CD4-positive, alpha-beta T cell (primary cell): ENCODE measurements at regions not wholly inside any gene's neighbourhood (a gene's known extent, or its start where the extent isn't known, plus 50 kb on each side); places are given as distances from the start of the nearest gene placed in this dataset.

Experiments used
- ATAC-seq: fragments of 200-7000 bp; cut with Tn5 transposase; one replicate; pipeline ENCODE4 v1.10.0; 2022; ENCODE audit warnings: mild to moderate bottlenecking; ENCODE audit not compliant: poor library complexity
- CTCF ChIA-PET: fragments of 350-600 bp; sonication (Branson Sonifier 250); formaldehyde crosslinking; loops from one replicate; lab custom pipeline; 2021; ENCODE audit warnings: antibody characterized with exemption, inconsistent platforms; lab: Charles Lee
- POLR2A ChIA-PET: fragments of 350-600 bp; sonication (Branson Sonifier 250); formaldehyde crosslinking; loops from one replicate; lab custom pipeline; 2021; ENCODE audit warnings: antibody characterized with exemption, inconsistent platforms; lab: Charles Lee
- DNase-seq, 14 experiments: peaks; one replicate each; pipeline ENCODE4 v3.0.0-alpha.2; 2013 to 2020; ENCODE audit warnings: mixed read lengths in 2 of 14
- H3K27ac ChIP-seq, 2 donors: one replicate each; pipeline versions ENCODE4 v1.5.1 to v1.7.0; 2013; ENCODE audit warnings: low read length in 2 of 2, low read depth in 1 of 2, mild to moderate bottlenecking in 1 of 2
- H3K27me3 ChIP-seq, 2 experiments: 1 replicate in 1 of 2; 2 replicates in 1 of 2; pipeline versions ENCODE4 v1.6.1 to v1.7.0; 2013; ENCODE audit warnings: low read length in 2 of 2, control low read depth in 1 of 2, mild to moderate bottlenecking in 1 of 2, moderate library complexity in 1 of 2; ENCODE audit not compliant: insufficient read depth in 2 of 2, control insufficient read depth in 1 of 2
- H3K36me3 ChIP-seq: one replicate; pipeline ENCODE4 v1.6.1; 2013; ENCODE audit warnings: low read length, control low read depth; ENCODE audit not compliant: insufficient read depth
- H3K4me1 ChIP-seq: one replicate; pipeline ENCODE4 v1.6.1; 2013; ENCODE audit warnings: low read length, control low read depth; ENCODE audit not compliant: insufficient read depth
- H3K4me3 ChIP-seq: one replicate; pipeline ENCODE4 v1.5.1; 2013; ENCODE audit warnings: mild to moderate bottlenecking, low read length, moderate library complexity
- H3K9me3 ChIP-seq, 2 experiments: 1 replicate in 1 of 2; 2 replicates in 1 of 2; pipeline versions ENCODE4 v1.6.1 to v1.7.0; 2013; ENCODE audit warnings: low read length in 2 of 2, mild to moderate bottlenecking in 2 of 2, control low read depth in 1 of 2, moderate library complexity in 1 of 2; ENCODE audit not compliant: control insufficient read depth in 1 of 2, insufficient read depth in 1 of 2
- H3K27ac Mint-ChIP-seq: one replicate; pipeline ENCODE4 v1.8.0; 2020; ENCODE audit warnings: mixed read lengths
- H3K27me3 Mint-ChIP-seq: one replicate; pipeline ENCODE4 v1.8.0; 2021; ENCODE audit warnings: mixed read lengths
- H3K36me3 Mint-ChIP-seq: one replicate; pipeline ENCODE4 v1.8.0; 2021; ENCODE audit warnings: low read depth, mixed read lengths
- H3K4me1 Mint-ChIP-seq: one replicate; pipeline ENCODE4 v1.8.0; 2021; ENCODE audit warnings: low read depth, mixed read lengths
- H3K4me3 Mint-ChIP-seq: one replicate; pipeline ENCODE4 v1.8.0; 2020; ENCODE audit warnings: mild to moderate bottlenecking, mixed read lengths
- H3K9me3 Mint-ChIP-seq: one replicate; pipeline ENCODE4 v1.8.0; 2020; ENCODE audit warnings: mixed read lengths
- CTCF ChIP-seq: fragments of 200-600 bp; IDR thresholded peaks from one replicate; pipeline ENCODE4 v1.8.0; 2022; ENCODE audit warnings: antibody characterized with exemption, mild to moderate bottlenecking
- intact Hi-C, 2 experiments: fragments of 100-400 bp; cut with DNase I in 1 of 2; cut with micrococcal nuclease in 1 of 2; formaldehyde crosslinking; loops; one replicate each; pipeline versions ENCODE4 v1.15.1 to v1.9.0; 2023 to 2025; cut with DNase I, micrococcal nuclease

GRCh38 chr11:70815485-70815832 is 417.1 kb downstream of the CTTN start:
- no peaks in the 10 kb centered on the region for H3K36me3 ChIP-seq
- no peak for TF ChIP-seq CTCF
- ATAC-seq, result no peak
- no peaks in the 10 kb centered on the region for H3K4me1 Mint-ChIP-seq
- peaks cover 3% of the 10 kb centered on the region for H3K27me3 Mint-ChIP-seq
- no peak overlapping the region for H3K27ac Mint-ChIP-seq
- no peaks in the 10 kb centered on the region for H3K9me3 Mint-ChIP-seq
- H3K4me3 ChIP-seq, result no peak overlapping the region
- H3K9me3 ChIP-seq, result no peaks in the 10 kb centered on the region
- H3K4me1 ChIP-seq, result no peaks in the 10 kb centered on the region
- H3K27me3 ChIP-seq, result peaks cover 0 to 2% of the 10 kb centered on the region in 2 experiments
- ChIA-PET POLR2A (no interaction called here), CTCF (interaction anchor here (0.6 to 1.0 kb wide), 3 partner anchors 10 to 639 kb away, joined by 3 to 4 read pairs (median 4); no protein-coding TSS in a partner anchor)
- H3K27ac ChIP-seq, result no peak overlapping the region
- DNase-seq, result no peak
- no peak overlapping the region for H3K4me3 Mint-ChIP-seq
- intact Hi-C loops, result loop anchor here (1.0 kb wide), 2 partner anchors 639 to 640 kb away; no protein-coding TSS in a partner anchor
- no peaks in the 10 kb centered on the region for H3K36me3 Mint-ChIP-seq

- H3K9me3 Mint-ChIP-seq, result no peaks in the 10 kb centered on the region
- TF ChIP-seq CTCF, result no peak
- no peak for ATAC-seq
- CTCF ChIA-PET, result no interaction called here
- Histone ChIP-seq H3K27ac (no peak overlapping the region), H3K4me3 (no peak overlapping the region), H3K9me3 (peaks cover 0 to 5% of the 10 kb centered on the region in 2 experiments), H3K4me1 (no peaks in the 10 kb centered on the region), H3K27me3 (peaks cover 0 to 2% of the 10 kb centered on the region in 2 experiments), H3K36me3 (no peaks in the 10 kb centered on the region)
- intact Hi-C loops, result no loop called here
- no peaks in the 10 kb centered on the region for H3K36me3 Mint-ChIP-seq
- H3K27me3 Mint-ChIP-seq, result peaks cover 3% of the 10 kb centered on the region
- H3K4me3 Mint-ChIP-seq, result no peak overlapping the region
- POLR2A ChIA-PET, result no interaction called here
- H3K27ac Mint-ChIP-seq, result no peak overlapping the region
- no peak for DNase-seq
- H3K4me1 Mint-ChIP-seq, result no peaks in the 10 kb centered on the region
These were observed 417.9 kb downstream of the CTTN start for GRCh38 chr11:70816156-70816678.

- ChIA-PET CTCF (no interaction called here), POLR2A (no interaction called here)
- no peaks in the 10 kb centered on the region for H3K4me1 ChIP-seq
- DNase-seq (no peak), ATAC-seq (no peak)
- intact Hi-C loops, result no loop called here
- H3K9me3 ChIP-seq, result peaks cover 0 to 15% of the 10 kb centered on the region in 2 experiments
- no peak overlapping the region for H3K27ac ChIP-seq
- peaks cover 5% of the 10 kb centered on the region for H3K27me3 Mint-ChIP-seq
- no peaks in the 10 kb centered on the region for H3K36me3 ChIP-seq
- H3K4me1 Mint-ChIP-seq, result no peaks in the 10 kb centered on the region
- H3K9me3 Mint-ChIP-seq, result no peaks in the 10 kb centered on the region
- no peak overlapping the region for H3K27ac Mint-ChIP-seq
- H3K27me3 ChIP-seq, result peaks cover 0 to 2% of the 10 kb centered on the region in 2 experiments
- H3K36me3 Mint-ChIP-seq, result no peaks in the 10 kb centered on the region
- no peak overlapping the region for H3K4me3 Mint-ChIP-seq
- H3K4me3 ChIP-seq, result no peak overlapping the region
- TF ChIP-seq CTCF, result no peak
These were observed 420.0 kb downstream of the CTTN start for GRCh38 chr11:70818351-70818750.
